ENCODE measurements at regions not wholly inside any gene's neighbourhood (a gene's known extent, or its start where the extent isn't known, plus 50 kb on each side); places are given as distances from the start of the nearest gene placed in this dataset.
"Not testable (repeated sequence)": the region's sequence is repeated elsewhere in the genome, so short reads cannot be mapped to it uniquely, and the experiment has no call there.

DNA sequence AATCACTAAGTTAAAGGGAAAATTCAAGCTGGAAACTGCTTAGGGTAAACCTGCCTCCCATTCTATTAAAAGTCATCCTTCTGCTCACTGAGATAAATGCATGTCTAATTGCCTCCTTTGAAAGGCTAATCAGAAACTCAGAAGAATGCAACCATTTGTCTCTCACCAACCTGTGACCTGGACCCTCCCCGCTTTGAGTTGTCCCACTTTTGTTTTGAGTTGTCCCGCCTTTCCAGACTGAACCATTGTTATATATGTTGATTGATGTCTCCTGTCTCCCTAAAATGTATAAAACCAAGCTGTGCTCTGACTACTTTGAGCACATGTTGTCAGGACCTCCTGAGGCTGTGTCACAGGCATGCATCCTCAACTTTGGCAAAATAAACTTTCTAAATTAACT, 378.4 kb downstream of the KIF20B start:
- no peaks in the 10 kb centered on the region for H3K79me2 ChIP-seq (ENCODE audit: insufficient read depth, low read depth)
- H3K4me3 ChIP-seq (IDR thresholded peaks at IDR 0.05; ENCODE audit: insufficient read depth, low read depth, low read length) = no peak overlapping the region
- TF ChIP-seq, protein P1, sequence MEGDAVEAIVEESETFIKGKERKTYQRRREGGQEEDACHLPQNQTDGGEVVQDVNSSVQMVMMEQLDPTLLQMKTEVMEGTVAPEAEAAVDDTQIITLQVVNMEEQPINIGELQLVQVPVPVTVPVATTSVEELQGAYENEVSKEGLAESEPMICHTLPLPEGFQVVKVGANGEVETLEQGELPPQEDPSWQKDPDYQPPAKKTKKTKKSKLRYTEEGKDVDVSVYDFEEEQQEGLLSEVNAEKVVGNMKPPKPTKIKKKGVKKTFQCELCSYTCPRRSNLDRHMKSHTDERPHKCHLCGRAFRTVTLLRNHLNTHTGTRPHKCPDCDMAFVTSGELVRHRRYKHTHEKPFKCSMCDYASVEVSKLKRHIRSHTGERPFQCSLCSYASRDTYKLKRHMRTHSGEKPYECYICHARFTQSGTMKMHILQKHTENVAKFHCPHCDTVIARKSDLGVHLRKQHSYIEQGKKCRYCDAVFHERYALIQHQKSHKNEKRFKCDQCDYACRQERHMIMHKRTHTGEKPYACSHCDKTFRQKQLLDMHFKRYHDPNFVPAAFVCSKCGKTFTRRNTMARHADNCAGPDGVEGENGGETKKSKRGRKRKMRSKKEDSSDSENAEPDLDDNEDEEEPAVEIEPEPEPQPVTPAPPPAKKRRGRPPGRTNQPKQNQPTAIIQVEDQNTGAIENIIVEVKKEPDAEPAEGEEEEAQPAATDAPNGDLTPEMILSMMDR (conservative IDR thresholded peaks at IDR 0.05; ENCODE audit: low read depth, low read length) = no peak
- H3K27me3 ChIP-seq (ENCODE audit: insufficient read depth, low read depth) = no peaks in the 10 kb centered on the region
- H2AFZ ChIP-seq (ENCODE audit: low read depth) = no peak overlapping the region
- H3K4me1 ChIP-seq (ENCODE audit: low read depth, poor library complexity, severe bottlenecking) = no peaks in the 10 kb centered on the region
- no peak overlapping the region for H3K27ac ChIP-seq
- H3K9ac ChIP-seq = no peak overlapping the region
- H3K36me3 ChIP-seq (ENCODE audit: insufficient read depth) = no peaks in the 10 kb centered on the region
- H3K4me2 ChIP-seq = no peak overlapping the region
- H4K20me1 ChIP-seq (ENCODE audit: insufficient read depth) = no peaks in the 10 kb centered on the region

DNA sequence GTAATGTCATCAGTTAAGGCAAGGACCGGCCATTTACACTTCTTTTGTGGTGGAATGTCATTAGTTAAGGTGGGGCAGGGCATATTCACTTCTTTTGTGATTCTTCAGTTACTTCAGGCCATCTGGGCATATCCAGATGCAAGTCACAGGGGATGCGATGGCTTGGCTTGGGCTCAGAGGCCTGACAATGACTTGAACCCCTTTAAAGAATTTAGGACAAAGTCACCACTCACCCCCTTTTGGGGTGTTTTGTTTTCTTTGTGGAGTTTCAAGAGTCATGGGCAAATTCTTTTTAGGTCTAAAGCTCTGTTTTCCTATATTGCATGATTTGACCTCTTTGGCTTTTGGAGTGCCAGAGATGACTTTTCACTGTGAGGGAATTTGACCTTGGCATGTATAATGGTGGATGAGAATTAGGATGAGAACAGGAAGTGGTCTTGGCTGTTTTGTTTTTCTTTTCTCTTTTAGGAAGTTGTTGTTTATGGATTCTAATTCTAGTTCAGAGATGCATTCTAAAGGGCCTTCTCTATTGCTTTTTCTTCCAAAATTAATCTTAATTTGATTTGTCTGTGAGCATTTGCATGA, 385.3 kb downstream of the KIF20B start:
- not testable (repeated sequence) for H4K20me1 ChIP-seq (ENCODE audit: insufficient read depth); H3K79me2 ChIP-seq (ENCODE audit: insufficient read depth, low read depth); H3K4me3 ChIP-seq (IDR thresholded peaks at IDR 0.05; ENCODE audit: insufficient read depth, low read depth, low read length); H3K27ac ChIP-seq; H3K36me3 ChIP-seq (ENCODE audit: insufficient read depth); H3K9ac ChIP-seq; H3K4me1 ChIP-seq (ENCODE audit: low read depth, poor library complexity, severe bottlenecking); H3K4me2 ChIP-seq; H3K27me3 ChIP-seq (ENCODE audit: insufficient read depth, low read depth); H2AFZ ChIP-seq (ENCODE audit: low read depth)

GRCh38 chr10:90087197-90088023, 386.0 kb downstream of the KIF20B start:
- TF ChIP-seq, protein P1 (conservative IDR thresholded peaks at IDR 0.05; ENCODE audit: low read depth, low read length) = no peak
- Histone ChIP-seq H3K4me2 (no peak overlapping the region), H3K36me3 (ENCODE audit: insufficient read depth) (no peaks in the 10 kb centered on the region), H3K27me3 (ENCODE audit: insufficient read depth, low read depth) (no peaks in the 10 kb centered on the region), H3K4me3 (IDR thresholded peaks at IDR 0.05; ENCODE audit: insufficient read depth, low read depth, low read length) (no peak overlapping the region), H3K79me2 (ENCODE audit: insufficient read depth, low read depth) (no peaks in the 10 kb centered on the region), H3K27ac (no peak overlapping the region), H4K20me1 (ENCODE audit: insufficient read depth) (no peaks in the 10 kb centered on the region), H2AFZ (ENCODE audit: low read depth) (no peak overlapping the region), H3K9ac (no peak overlapping the region), H3K4me1 (ENCODE audit: low read depth, poor library complexity, severe bottlenecking) (no peaks in the 10 kb centered on the region)

DNA sequence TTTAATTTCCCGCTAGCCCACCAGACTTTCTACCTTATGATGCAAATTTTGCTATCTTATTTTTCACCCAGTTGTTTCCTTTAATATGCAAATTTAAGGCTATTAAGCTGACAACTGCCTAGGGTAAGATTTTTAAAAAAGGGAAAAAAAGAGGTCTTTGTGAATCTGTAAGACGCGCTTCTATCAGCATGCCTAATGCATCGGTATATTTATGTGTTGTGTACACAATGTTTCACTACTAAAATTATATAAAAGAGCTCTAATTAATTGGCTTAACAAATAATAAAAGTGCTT, 386.6 kb downstream of the KIF20B start:
- Histone ChIP-seq H3K4me1 (ENCODE audit: low read depth, poor library complexity, severe bottlenecking) (no peaks in the 10 kb centered on the region), H3K27me3 (ENCODE audit: insufficient read depth, low read depth) (no peaks in the 10 kb centered on the region), H3K9ac (no peak overlapping the region), H3K27ac (no peak overlapping the region), H3K79me2 (ENCODE audit: insufficient read depth, low read depth) (no peaks in the 10 kb centered on the region), H2AFZ (ENCODE audit: low read depth) (no peak overlapping the region), H3K4me2 (no peak overlapping the region), H3K36me3 (ENCODE audit: insufficient read depth) (no peaks in the 10 kb centered on the region), H3K4me3 (IDR thresholded peaks at IDR 0.05; ENCODE audit: insufficient read depth, low read depth, low read length) (no peak overlapping the region), H4K20me1 (ENCODE audit: insufficient read depth) (no peaks in the 10 kb centered on the region)
- TF ChIP-seq, protein P1 (conservative IDR thresholded peaks at IDR 0.05; ENCODE audit: low read depth, low read length) = no peak

GRCh38 chr10:90089719-90090118, 388.3 kb downstream of the KIF20B start:
- Histone ChIP-seq H3K79me2 (ENCODE audit: insufficient read depth, low read depth) (no peaks in the 10 kb centered on the region), H3K27me3 (ENCODE audit: insufficient read depth, low read depth) (no peaks in the 10 kb centered on the region), H3K4me3 (IDR thresholded peaks at IDR 0.05; ENCODE audit: insufficient read depth, low read depth, low read length) (no peak overlapping the region), H4K20me1 (ENCODE audit: insufficient read depth) (no peaks in the 10 kb centered on the region), H3K4me2 (no peak overlapping the region), H3K4me1 (ENCODE audit: low read depth, poor library complexity, severe bottlenecking) (no peaks in the 10 kb centered on the region), H3K36me3 (ENCODE audit: insufficient read depth) (no peaks in the 10 kb centered on the region), H3K9ac (no peak overlapping the region), H2AFZ (ENCODE audit: low read depth) (no peak overlapping the region), H3K27ac (no peak overlapping the region)
- TF ChIP-seq, protein P1 (conservative IDR thresholded peaks at IDR 0.05; ENCODE audit: low read depth, low read length) = no peak

Measured in KMS-11 (cell line).